Mesodermal cell (in vitro differentiated cells): ENCODE measurements at regions not wholly inside any gene's neighbourhood (a gene's known extent, or its start where the extent isn't known, plus 50 kb on each side); places are given as distances from the start of the nearest gene placed in this dataset.

Experiments used
- H3K27ac ChIP-seq: 2 replicates; pipeline ENCODE4 v1.7.0; 2013; ENCODE audit warnings: mild to moderate bottlenecking, low read depth, low read length, moderate library complexity; ENCODE audit not compliant: severe bottlenecking
- H3K36me3 ChIP-seq: 2 replicates; pipeline ENCODE4 v1.7.1; 2013; ENCODE audit warnings: mild to moderate bottlenecking, low read length, moderate library complexity; ENCODE audit not compliant: control insufficient read depth, insufficient read depth
- H3K4me1 ChIP-seq: one replicate; pipeline ENCODE4 v1.7.1; 2013; ENCODE audit warnings: mild to moderate bottlenecking, low read length; ENCODE audit not compliant: insufficient read depth, control insufficient read depth, poor library complexity, severe bottlenecking
- H3K4me3 ChIP-seq: 2 replicates; pipeline ENCODE4 v1.7.0; 2013; ENCODE audit warnings: low read length, control low read depth, mild to moderate bottlenecking; ENCODE audit not compliant: insufficient read depth, poor library complexity, severe bottlenecking; ENCODE audit errors: extremely low read depth
- H3K9me3 ChIP-seq: 2 replicates; pipeline ENCODE4 v1.7.1; 2013; ENCODE audit warnings: mild to moderate bottlenecking, low read length, moderate library complexity; ENCODE audit not compliant: control insufficient read depth
- WGBS, 2 experiments: methylation state at CpG; one replicate each; pipeline ENCODE4 v1.1.5; 2013; ENCODE audit warnings: missing lambda C conversion rate in 2 of 2; ENCODE audit not compliant: insufficient coverage in 2 of 2; 5-methylcytosine and 5-hydroxymethylcytosine counted together

- Histone ChIP-seq H3K9me3 (no peaks in the 10 kb centered on the region), H3K4me1 (no peaks in the 10 kb centered on the region), H3K27ac (no peak overlapping the region), H3K4me3 (no peak overlapping the region), H3K36me3 (no peaks in the 10 kb centered on the region)
- WGBS, 2 experiments: 84 to 90% methylated on average over 2 to 3 of the region's 6 CpGs
These were observed 252.3 kb upstream of the FOXQ1 start for GRCh38 chr6:1059596-1059995.

DNA sequence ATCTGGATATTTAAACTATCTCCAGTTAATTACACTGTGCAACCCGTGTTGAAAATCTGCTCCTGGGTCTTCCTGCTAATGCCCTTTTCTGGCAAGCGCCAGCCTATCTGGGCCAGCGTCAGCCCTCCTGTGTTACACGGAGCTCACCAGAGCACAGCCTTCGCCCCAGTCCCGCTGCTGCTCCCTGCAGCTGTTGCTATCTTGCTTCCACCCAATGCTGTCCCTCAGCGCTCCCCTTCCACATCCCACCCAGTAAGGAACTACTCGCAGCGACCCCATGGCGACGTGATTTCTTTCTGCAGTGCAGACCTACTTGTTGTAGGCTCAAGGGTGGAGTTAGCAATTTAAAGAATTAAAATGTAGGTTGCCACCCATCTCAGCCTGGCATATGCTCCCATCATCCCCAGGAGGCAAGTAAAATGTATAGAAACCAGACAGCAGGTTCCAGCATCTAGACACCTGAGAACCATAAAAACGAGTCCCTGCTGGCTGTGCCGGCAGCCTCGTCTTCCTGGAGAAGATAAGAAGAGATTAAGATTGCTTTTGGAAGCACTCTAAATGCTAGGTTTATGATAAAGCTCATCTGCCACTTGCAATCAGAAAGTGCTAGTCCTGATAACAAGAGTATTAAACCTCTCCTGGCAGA, 254.3 kb upstream of the FOXQ1 start:
- H3K36me3 ChIP-seq: no peaks in the 10 kb centered on the region
- H3K27ac ChIP-seq: no peak overlapping the region
- H3K9me3 ChIP-seq: peaks cover 7% of the 10 kb centered on the region
- WGBS, 2 experiments: 85 to 87% methylated on average over 6 to 9 of the region's 14 CpGs
- no peaks in the 10 kb centered on the region for H3K4me1 ChIP-seq
- H3K4me3 ChIP-seq: no peak overlapping the region

DNA sequence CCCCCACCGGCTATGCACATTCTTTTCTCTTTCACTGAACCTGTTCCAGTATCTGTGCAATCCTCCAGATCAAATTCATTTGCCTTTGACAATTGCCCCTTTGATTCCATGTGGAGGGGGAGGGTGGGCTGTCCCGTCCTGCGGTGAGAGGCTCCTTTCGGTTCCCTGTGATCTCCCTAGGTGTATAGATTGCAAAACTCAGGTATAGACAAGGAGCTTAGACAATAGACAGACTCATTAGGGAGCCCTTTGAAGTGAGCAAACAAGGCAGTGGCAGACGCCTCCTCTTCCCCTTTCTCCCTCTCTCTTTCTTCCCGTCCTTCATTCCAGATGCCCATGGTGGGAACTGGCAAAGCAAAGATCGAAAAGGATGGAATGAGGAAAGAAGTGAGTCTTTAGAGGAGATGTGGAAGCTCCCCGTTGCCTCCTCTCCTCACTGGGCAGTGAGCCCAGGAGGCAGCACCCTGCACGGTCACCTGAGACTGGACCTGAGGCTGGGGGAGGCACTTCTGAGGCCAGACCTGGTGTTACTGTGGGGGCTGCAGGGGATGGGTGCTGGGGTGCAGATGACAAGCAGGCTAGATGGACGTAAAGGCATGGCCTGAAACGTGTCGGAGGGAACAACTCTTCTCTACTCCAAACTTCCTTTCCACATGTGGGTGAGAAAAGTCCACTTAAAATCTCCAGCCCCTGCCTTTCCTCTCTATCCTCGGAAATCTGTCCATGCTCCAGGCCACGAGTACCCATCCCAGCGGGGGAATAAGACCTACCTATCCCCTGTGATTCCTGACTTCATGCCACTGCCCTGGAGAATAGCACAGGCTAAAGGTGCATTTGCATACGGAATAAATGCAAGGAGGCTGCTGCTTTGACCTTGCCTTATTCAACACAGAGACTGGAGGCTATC, 256.6 kb upstream of the FOXQ1 start:
- Histone ChIP-seq H3K27ac (no peak overlapping the region), H3K36me3 (no peaks in the 10 kb centered on the region), H3K9me3 (peaks cover 7% of the 10 kb centered on the region), H3K4me1 (no peaks in the 10 kb centered on the region), H3K4me3 (no peak overlapping the region)
- WGBS, 2 experiments: 84 to 87% methylated on average over 10 to 14 of the region's 16 CpGs

DNA sequence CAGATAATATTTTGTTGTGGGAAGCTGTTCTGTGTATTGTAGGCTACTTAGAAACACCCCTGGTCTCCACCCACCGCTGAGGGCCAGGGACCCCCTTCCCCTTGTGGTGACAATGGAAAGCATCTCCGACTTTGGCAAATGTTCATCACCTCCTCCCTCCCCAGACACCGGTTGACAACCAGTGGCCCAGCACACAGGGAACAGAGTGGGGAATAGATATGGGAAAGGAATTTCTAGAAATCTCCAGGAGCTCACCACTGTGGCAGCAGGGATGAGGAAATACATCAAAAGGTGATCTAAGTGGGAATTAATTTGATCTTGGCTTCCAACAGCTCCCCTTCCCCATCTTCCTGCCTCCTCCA, 257.3 kb upstream of the FOXQ1 start:
- Histone ChIP-seq H3K9me3 (peaks cover 7% of the 10 kb centered on the region), H3K36me3 (no peaks in the 10 kb centered on the region), H3K4me1 (no peaks in the 10 kb centered on the region), H3K4me3 (no peak overlapping the region), H3K27ac (no peak overlapping the region)
- WGBS, 2 experiments: 100% methylated on average over 1 of the region's 3 CpGs; no CpG with 5 or more reads in 1 of the 2 experiments

- no peaks in the 10 kb centered on the region for H3K4me1 ChIP-seq
- 57 to 67% methylated on average over 6 to 7 of the region's 7 CpGs for WGBS, 2 experiments
- no peak overlapping the region for H3K4me3 ChIP-seq
- no peak overlapping the region for H3K27ac ChIP-seq
- peaks cover 7% of the 10 kb centered on the region for H3K9me3 ChIP-seq
- no peaks in the 10 kb centered on the region for H3K36me3 ChIP-seq
These were observed 258.3 kb upstream of the FOXQ1 start for GRCh38 chr6:1053586-1053985.

- H3K36me3 ChIP-seq: no peaks in the 10 kb centered on the region
- no peak overlapping the region for H3K4me3 ChIP-seq
- no peak overlapping the region for H3K27ac ChIP-seq
- H3K4me1 ChIP-seq: no peaks in the 10 kb centered on the region
- peaks cover 7% of the 10 kb centered on the region for H3K9me3 ChIP-seq
- WGBS, 2 experiments: 78 to 90% methylated on average over 2 to 3 of the region's 3 CpGs
These were observed 259.6 kb upstream of the FOXQ1 start for GRCh38 chr6:1052262-1052661.

DNA sequence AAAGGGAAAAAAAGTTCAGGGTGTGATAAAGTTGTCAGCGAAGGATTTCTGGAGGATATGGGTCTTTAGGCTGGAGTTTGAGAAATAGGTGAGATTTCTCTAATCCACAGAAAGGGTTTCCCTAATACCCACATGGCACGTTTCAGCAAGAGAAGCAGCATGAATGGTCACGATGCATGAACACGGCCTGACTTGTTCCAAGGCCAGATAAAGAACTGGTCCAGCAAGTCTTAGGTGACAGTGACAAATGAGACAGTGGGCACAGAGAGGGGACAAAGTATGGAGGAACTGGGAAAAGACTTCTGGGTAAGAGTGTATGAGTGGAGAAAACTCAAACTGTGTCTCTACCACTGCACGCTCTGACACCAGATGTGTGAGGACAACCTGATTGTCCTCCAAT, 262.0 kb upstream of the FOXQ1 start:
- Histone ChIP-seq H3K4me1 (no peaks in the 10 kb centered on the region), H3K36me3 (no peaks in the 10 kb centered on the region), H3K4me3 (no peak overlapping the region), H3K9me3 (peaks cover 7% of the 10 kb centered on the region), H3K27ac (no peak overlapping the region)
- WGBS, 2 experiments: 91 to 92% methylated on average over 4 of the region's 5 CpGs

- Histone ChIP-seq H3K4me1 (no peaks in the 10 kb centered on the region), H3K36me3 (no peaks in the 10 kb centered on the region), H3K27ac (no peak overlapping the region), H3K9me3 (peaks cover 7% of the 10 kb centered on the region), H3K4me3 (no peak overlapping the region)
- no CpG with 5 or more reads among the region's 1 CpG for WGBS, 2 experiments
These were observed 262.7 kb upstream of the FOXQ1 start for GRCh38 chr6:1049170-1049569.

DNA sequence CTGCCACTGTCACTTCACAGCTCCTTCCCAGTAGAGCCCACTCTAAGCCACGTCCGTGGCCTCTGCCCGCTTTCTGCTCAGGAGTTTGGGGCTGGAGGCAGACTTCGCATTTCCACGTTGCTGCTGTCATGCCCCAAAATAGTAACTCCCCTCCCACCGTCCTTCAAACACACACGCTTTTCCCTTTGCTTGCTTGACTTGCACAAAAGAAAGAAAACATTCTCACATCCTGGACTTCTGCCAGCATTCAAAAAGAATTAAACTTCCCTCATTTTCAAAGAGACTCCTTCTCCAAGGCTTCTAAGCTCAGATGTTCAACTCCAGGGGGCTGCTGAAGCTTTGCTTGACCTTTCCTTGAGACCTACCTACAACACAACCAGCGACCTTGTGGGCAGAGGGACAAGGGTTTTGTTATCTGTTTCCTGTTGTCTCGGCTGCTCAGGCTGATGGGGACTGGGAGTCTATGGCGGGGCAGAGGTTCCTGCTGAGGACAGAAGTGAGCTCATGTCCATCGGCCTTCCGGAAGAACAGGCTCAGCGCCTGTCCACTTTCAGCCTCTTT, 263.8 kb upstream of the FOXQ1 start:
- Histone ChIP-seq H3K27ac (no peak overlapping the region), H3K4me3 (no peak overlapping the region), H3K9me3 (no peaks in the 10 kb centered on the region), H3K36me3 (no peaks in the 10 kb centered on the region), H3K4me1 (no peaks in the 10 kb centered on the region)
- WGBS, 2 experiments: 88 to 90% methylated on average over 6 to 9 of the region's 13 CpGs

- WGBS, 2 experiments: no CpG with 5 or more reads among the region's 2 CpGs
- no peak overlapping the region for H3K4me3 ChIP-seq
- H3K9me3 ChIP-seq: no peaks in the 10 kb centered on the region
- H3K4me1 ChIP-seq: no peaks in the 10 kb centered on the region
- no peak overlapping the region for H3K27ac ChIP-seq
- H3K36me3 ChIP-seq: no peaks in the 10 kb centered on the region
These were observed 266.7 kb upstream of the FOXQ1 start for GRCh38 chr6:1045239-1045638.
